ENCODE measurements at regions not wholly inside any gene's neighbourhood (a gene's known extent, or its start where the extent isn't known, plus 50 kb on each side); places are given as distances from the start of the nearest gene placed in this dataset.

DNA sequence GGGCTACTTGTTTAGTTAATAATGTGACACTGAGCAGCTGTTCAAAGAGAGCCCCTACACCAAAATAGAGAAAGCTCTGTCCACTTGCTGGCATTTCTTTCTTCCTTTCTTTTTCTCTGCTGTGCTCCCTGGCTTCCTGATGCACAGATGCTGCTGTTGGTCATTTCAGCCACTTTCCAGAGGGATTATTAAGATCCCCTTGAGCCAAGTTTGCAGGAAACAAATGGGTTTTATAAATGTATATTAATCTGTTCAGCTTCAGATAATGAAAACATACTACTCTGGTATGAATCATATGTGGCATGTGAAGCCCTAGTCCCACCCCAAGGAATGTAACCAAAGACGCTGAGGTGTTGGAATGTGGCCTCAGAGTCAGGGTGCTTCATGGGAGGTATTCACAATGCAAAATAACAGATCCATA is 638.2 kb upstream of the FZD8 start:
- H3K27ac ChIP-seq, result no peak overlapping the region
- TF ChIP-seq, protein P1, sequence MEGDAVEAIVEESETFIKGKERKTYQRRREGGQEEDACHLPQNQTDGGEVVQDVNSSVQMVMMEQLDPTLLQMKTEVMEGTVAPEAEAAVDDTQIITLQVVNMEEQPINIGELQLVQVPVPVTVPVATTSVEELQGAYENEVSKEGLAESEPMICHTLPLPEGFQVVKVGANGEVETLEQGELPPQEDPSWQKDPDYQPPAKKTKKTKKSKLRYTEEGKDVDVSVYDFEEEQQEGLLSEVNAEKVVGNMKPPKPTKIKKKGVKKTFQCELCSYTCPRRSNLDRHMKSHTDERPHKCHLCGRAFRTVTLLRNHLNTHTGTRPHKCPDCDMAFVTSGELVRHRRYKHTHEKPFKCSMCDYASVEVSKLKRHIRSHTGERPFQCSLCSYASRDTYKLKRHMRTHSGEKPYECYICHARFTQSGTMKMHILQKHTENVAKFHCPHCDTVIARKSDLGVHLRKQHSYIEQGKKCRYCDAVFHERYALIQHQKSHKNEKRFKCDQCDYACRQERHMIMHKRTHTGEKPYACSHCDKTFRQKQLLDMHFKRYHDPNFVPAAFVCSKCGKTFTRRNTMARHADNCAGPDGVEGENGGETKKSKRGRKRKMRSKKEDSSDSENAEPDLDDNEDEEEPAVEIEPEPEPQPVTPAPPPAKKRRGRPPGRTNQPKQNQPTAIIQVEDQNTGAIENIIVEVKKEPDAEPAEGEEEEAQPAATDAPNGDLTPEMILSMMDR (IDR thresholded peaks at IDR 0.05), result no peak
- no peak for TF ChIP-seq POLR2AphosphoS5 (IDR thresholded peaks at IDR 0.05)
- no peak for TF ChIP-seq POLR2A (IDR thresholded peaks at IDR 0.05)
- intact Hi-C loops (cut with DNase I; ENCODE audit: low total_unique reads), result no loop called here

DNA sequence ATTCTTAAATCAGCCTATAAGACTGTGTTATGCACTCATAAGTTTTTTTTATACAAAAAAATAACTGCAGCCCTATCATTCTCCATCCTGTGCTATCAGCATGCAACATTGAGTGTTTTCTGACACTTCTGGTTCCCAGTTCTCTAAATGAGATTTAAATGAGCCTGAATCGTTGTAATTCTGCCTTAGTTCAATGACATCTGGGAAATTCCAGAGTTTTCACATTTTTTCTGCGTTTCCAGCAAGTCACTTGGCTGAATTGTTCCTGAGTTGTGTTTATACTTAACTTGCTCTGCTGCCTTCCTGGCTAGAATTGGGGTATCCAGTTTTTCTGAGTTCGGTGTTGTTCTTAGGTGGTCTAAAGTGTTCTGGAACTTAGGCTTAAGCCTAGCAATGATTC is 636.1 kb upstream of the FZD8 start:
- H3K4me3 ChIP-seq, result no peak overlapping the region
- H3K36me3 ChIP-seq, result no peaks in the 10 kb centered on the region
- no peak for DNase-seq (ENCODE audit: low spot score in 2 of 2)
- H3K27ac ChIP-seq, result no peak overlapping the region
- H3K27me3 ChIP-seq, result no peaks in the 10 kb centered on the region
- intact Hi-C loops (cut with DNase I; ENCODE audit: low total_unique reads), result no loop called here
- peaks cover 0 to 4% of the 10 kb centered on the region in 2 donors for H3K9me3 ChIP-seq
- no peaks in the 10 kb centered on the region for H3K4me1 ChIP-seq
- TF ChIP-seq POLR2A (IDR thresholded peaks at IDR 0.05) (no peak), POLR2AphosphoS5 (IDR thresholded peaks at IDR 0.05) (no peak)
- TF ChIP-seq, protein P1 (IDR thresholded peaks at IDR 0.05), result no peak

More for the DNA sequence above, 638.2 kb upstream of the FZD8 start:
- Histone ChIP-seq H3K4me1 (no peaks in the 10 kb centered on the region), H3K4me3 (no peak overlapping the region), H3K36me3 (no peaks in the 10 kb centered on the region), H3K27me3 (no peaks in the 10 kb centered on the region), H3K9me3 (peaks cover 0 to 5% of the 10 kb centered on the region in 2 donors)
- no peak for DNase-seq (ENCODE audit: low spot score in 2 of 2)

DNA sequence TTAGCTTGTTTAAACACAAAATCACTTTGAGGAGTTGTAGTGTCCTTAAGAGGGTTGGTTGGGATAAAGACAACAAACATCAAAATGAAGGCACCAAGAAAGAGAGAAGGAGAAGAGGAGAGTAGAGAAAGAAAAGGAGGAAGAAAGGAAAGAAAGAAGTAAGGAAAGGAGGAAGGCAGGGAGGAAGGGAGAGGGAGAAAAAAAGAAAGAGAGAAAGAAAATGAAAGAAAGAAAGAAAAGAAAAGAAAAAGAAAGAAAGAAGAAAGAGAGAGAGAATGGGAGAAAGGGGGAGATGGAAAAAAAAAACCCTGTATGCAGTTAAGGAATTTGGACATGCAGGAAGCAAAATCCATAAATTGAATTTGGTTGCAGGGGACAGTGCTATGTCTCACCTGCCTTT is 635.4 kb upstream of the FZD8 start:
- intact Hi-C loops (cut with DNase I; ENCODE audit: low total_unique reads), result no loop called here
- Histone ChIP-seq H3K4me3 (no peak overlapping the region), H3K27me3 (no peaks in the 10 kb centered on the region), H3K9me3 (peaks cover 0 to 4% of the 10 kb centered on the region in 2 donors), H3K4me1 (no peaks in the 10 kb centered on the region), H3K27ac (no peak overlapping the region), H3K36me3 (no peaks in the 10 kb centered on the region)
- DNase-seq (ENCODE audit: low spot score in 2 of 2), result no peak
- TF ChIP-seq POLR2AphosphoS5 (IDR thresholded peaks at IDR 0.05) (no peak), POLR2A (IDR thresholded peaks at IDR 0.05) (no peak)
- TF ChIP-seq, protein P1 (IDR thresholded peaks at IDR 0.05), result no peak

DNA sequence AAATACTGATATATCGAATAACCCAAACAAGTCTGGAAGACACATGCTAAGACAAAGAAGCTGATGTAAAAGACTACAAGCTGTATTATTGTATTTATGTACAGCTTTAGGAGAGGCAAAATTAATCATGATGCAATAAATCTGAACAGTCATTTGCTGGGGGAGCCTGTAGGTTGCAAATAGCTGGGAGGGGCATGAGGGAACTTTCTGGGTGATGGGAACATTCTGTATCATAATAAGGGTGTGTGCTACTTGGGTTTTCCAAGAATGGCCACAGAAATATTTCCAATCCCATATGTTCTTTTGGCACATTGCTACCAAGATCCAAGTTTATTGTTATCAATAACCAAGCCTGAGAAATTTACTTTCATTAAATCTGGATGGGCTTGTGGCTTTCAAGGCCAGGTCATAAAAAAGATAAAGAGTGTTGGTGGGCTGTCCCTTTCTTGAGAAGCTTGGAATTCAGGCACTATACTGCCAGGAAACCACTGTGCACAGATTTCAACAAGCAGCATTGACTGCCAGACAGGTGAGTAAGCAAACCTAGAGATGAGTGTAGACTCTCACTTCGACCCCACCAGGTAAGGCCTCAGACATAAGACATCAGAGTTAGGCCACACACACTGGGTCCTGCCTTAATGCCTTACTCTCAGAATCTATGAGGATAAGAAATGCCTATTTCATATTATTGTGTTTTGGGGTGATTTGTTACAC is 629.7 kb upstream of the FZD8 start:
- H3K36me3 ChIP-seq, result no peaks in the 10 kb centered on the region
- no peaks in the 10 kb centered on the region for H3K27me3 ChIP-seq
- no peak overlapping the region for H3K27ac ChIP-seq
- no peaks in the 10 kb centered on the region for H3K4me1 ChIP-seq
- no peak overlapping the region for H3K4me3 ChIP-seq
- intact Hi-C loops (cut with DNase I; ENCODE audit: low total_unique reads), result no loop called here
- H3K9me3 ChIP-seq, result peaks cover 0 to 4% of the 10 kb centered on the region in 2 donors
- TF ChIP-seq POLR2A (IDR thresholded peaks at IDR 0.05) (no peak), POLR2AphosphoS5 (IDR thresholded peaks at IDR 0.05) (no peak)
- TF ChIP-seq, protein P1 (IDR thresholded peaks at IDR 0.05), result no peak
- no peak for DNase-seq (ENCODE audit: low spot score in 2 of 2)

DNA sequence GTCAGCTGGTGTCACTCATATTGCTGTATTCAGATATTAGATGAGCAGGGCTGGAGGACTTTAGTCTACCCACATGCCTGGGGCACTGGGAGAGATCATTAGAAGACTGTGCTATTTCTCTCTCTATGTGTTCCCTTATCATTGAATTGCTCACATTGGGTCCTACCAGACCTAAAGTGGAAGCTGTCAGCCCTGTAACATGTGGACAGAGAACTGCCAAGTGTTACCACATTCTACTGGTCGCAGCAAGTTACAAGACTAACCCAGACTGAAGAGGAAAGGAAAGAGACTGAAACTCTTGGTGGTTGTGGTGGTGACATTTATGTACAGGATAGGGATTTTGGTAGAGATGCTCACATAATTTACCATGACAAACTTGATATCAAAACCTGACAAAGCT is 627.1 kb upstream of the FZD8 start:
- no peaks in the 10 kb centered on the region for H3K27me3 ChIP-seq
- H3K36me3 ChIP-seq, result no peaks in the 10 kb centered on the region
- TF ChIP-seq, protein P1 (IDR thresholded peaks at IDR 0.05), result no peak
- TF ChIP-seq POLR2AphosphoS5 (IDR thresholded peaks at IDR 0.05), result no peak
- TF ChIP-seq POLR2A (IDR thresholded peaks at IDR 0.05), result no peak
- no peak overlapping the region for H3K27ac ChIP-seq
- intact Hi-C loops (cut with DNase I; ENCODE audit: low total_unique reads), result no loop called here
- no peaks in the 10 kb centered on the region for H3K4me1 ChIP-seq
- H3K9me3 ChIP-seq, result no peaks in the 10 kb centered on the region
- H3K4me3 ChIP-seq, result no peak overlapping the region
- no peak for DNase-seq (ENCODE audit: low spot score in 2 of 2)
